B cell (primary cell): ENCODE measurements at regions not wholly inside any gene's neighbourhood (a gene's known extent, or its start where the extent isn't known, plus 50 kb on each side); places are given as distances from the start of the nearest gene placed in this dataset.

Source experiments
- CTCF ChIP-seq: fragments of 200-600 bp; IDR thresholded peaks from one replicate; pipeline ENCODE4 v1.8.0; 2022; ENCODE audit warnings: antibody characterized with exemption, mild to moderate bottlenecking
- EZH2 ChIP-seq: IDR thresholded peaks from 2 replicates; pipeline ENCODE4 v1.6.1; 2012; ENCODE audit warnings: borderline replicate concordance, low read depth, mild to moderate bottlenecking, moderate library complexity, low read length; ENCODE audit not compliant: insufficient read depth, poor library complexity, severe bottlenecking

DNA sequence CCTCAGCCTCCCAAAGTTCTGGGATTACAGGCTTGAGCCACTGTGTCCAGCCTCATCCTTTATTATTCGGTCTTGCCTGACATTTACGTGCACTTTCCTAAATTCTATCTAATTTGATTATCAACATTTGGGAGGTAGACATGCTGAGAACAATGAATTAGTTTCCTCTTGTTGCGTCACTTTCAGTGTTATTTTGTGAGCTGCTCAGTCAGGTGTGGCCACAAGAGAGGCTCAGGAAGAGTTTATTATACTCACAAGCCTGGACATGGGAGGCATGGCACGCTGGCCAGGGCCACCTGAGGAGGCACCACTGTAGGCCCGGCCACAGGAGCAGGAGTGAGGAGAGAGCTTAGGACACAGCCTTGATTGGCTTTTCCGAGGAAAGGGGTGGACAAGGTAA is 59.7 kb upstream of the RBFOX2 start:
- TF ChIP-seq CTCF: no peak
- no peak for TF ChIP-seq EZH2
